Liver (tissue), 8 donors: ENCODE measurements at regions not wholly inside any gene's neighbourhood (a gene's known extent, or its start where the extent isn't known, plus 50 kb on each side); places are given as distances from the start of the nearest gene placed in this dataset.

Experiments used
- DNase-seq: peaks from one replicate; pipeline ENCODE4 v3.0.0-alpha.2; 2017; ENCODE audit warnings: low spot score
- H3K27ac ChIP-seq, 2 donors: one replicate each; pipeline ENCODE4 v1.7.0; 2013; ENCODE audit warnings: inconsistent platforms in 2 of 2, low read length in 2 of 2, control low read depth in 1 of 2, low read depth in 1 of 2, mild to moderate bottlenecking in 1 of 2
- H3K27me3 ChIP-seq, 4 donors: one replicate each; pipeline versions ENCODE4 v1.6.1 to v1.7.0; 2013; ENCODE audit warnings: low read length in 3 of 4, inconsistent platforms in 1 of 4, mild to moderate bottlenecking in 1 of 4, moderate library complexity in 1 of 4; ENCODE audit not compliant: control insufficient read depth in 4 of 4, insufficient read depth in 4 of 4
- H3K36me3 ChIP-seq, 4 donors: one replicate each; pipeline versions ENCODE4 v1.6.1 to v1.7.0; 2013; ENCODE audit warnings: low read length in 3 of 4, mild to moderate bottlenecking in 3 of 4, low read depth in 1 of 4, moderate library complexity in 1 of 4; ENCODE audit not compliant: control insufficient read depth in 4 of 4, insufficient read depth in 3 of 4
- H3K4me1 ChIP-seq, 4 donors: one replicate each; pipeline versions ENCODE4 v1.6.1 to v1.7.0; 2013; ENCODE audit warnings: low read length in 3 of 4, mild to moderate bottlenecking in 3 of 4, moderate library complexity in 1 of 4; ENCODE audit not compliant: control insufficient read depth in 4 of 4, insufficient read depth in 4 of 4
- H3K4me3 ChIP-seq, 3 donors: one replicate each; pipeline versions ENCODE4 v1.6.1 to v1.7.0; 2013; ENCODE audit warnings: low read length in 3 of 3, control low read depth in 1 of 3, low read depth in 1 of 3, mild to moderate bottlenecking in 1 of 3
- H3K9ac ChIP-seq, 2 donors: one replicate each; pipeline ENCODE4 v1.7.0; 2013; ENCODE audit warnings: low read length in 2 of 2, mild to moderate bottlenecking in 2 of 2, moderate library complexity in 2 of 2, control low read depth in 1 of 2, low read depth in 1 of 2
- H3K9me3 ChIP-seq, 4 donors: one replicate each; pipeline versions ENCODE4 v1.6.1 to v1.7.0; 2013; ENCODE audit warnings: low read length in 3 of 4; ENCODE audit not compliant: control insufficient read depth in 4 of 4
- ATF3 ChIP-seq: IDR thresholded peaks from 2 replicates; pipeline ENCODE4 v1.6.1; 2016; ENCODE audit warnings: antibody characterized with exemption
- CTCF ChIP-seq: fragments of 150-350 bp; IDR thresholded peaks from 2 replicates; pipeline ENCODE4 v1.5.1; 2017; ENCODE audit warnings: improper control_type of control experiment, low read depth, low read length; ENCODE audit not compliant: missing input control
- EGR1 ChIP-seq, 2 donors: IDR thresholded peaks; 2 replicates each; pipeline ENCODE4 v1.6.1; 2016 to 2018; ENCODE audit warnings: antibody characterized with exemption in 2 of 2, low read depth in 2 of 2
- FOXA1 ChIP-seq: IDR thresholded peaks from 2 replicates; pipeline ENCODE4 v1.6.1; 2016; ENCODE audit warnings: antibody characterized with exemption
- FOXA2 ChIP-seq: IDR thresholded peaks from 2 replicates; pipeline ENCODE4 v1.6.1; 2016; ENCODE audit warnings: antibody characterized with exemption
- HNF4A ChIP-seq, 2 donors: conservative IDR thresholded peaks; 2 replicates each; pipeline ENCODE4 v1.6.1; 2016; ENCODE audit warnings: antibody characterized with exemption in 2 of 2, mild to moderate bottlenecking in 2 of 2
- HNF4G ChIP-seq: IDR thresholded peaks from 2 replicates; pipeline ENCODE4 v1.6.1; 2016; ENCODE audit warnings: antibody characterized with exemption
- JUND ChIP-seq, 2 donors: IDR thresholded peaks; 2 replicates each; pipeline ENCODE4 v1.6.1; 2016; ENCODE audit warnings: antibody characterized with exemption in 2 of 2
- MAX ChIP-seq: IDR thresholded peaks from 2 replicates; pipeline ENCODE4 v1.6.1; 2016; ENCODE audit warnings: antibody characterized with exemption
- NR2F2 ChIP-seq: IDR thresholded peaks from 2 replicates; pipeline ENCODE4 v1.6.1; 2016; ENCODE audit warnings: antibody characterized with exemption
- RAD21 ChIP-seq, 2 donors: IDR thresholded peaks; 2 replicates each; pipeline ENCODE4 v1.6.1; 2016; ENCODE audit warnings: antibody characterized with exemption in 2 of 2, mild to moderate bottlenecking in 2 of 2
- REST ChIP-seq: IDR thresholded peaks from 2 replicates; pipeline ENCODE4 v1.6.1; 2016; ENCODE audit warnings: antibody characterized with exemption, mild to moderate bottlenecking
- RXRA ChIP-seq, 2 donors: IDR thresholded peaks; 2 replicates each; pipeline ENCODE4 v1.6.1; 2017 to 2018; ENCODE audit warnings: antibody characterized with exemption in 2 of 2, mild to moderate bottlenecking in 1 of 2
- SP1 ChIP-seq: IDR thresholded peaks from 2 replicates; pipeline ENCODE4 v1.6.1; 2018; ENCODE audit warnings: antibody characterized with exemption, mild to moderate bottlenecking
- TAF1 ChIP-seq: conservative IDR thresholded peaks from 2 replicates; pipeline ENCODE4 v1.6.1; 2016; ENCODE audit warnings: antibody characterized with exemption, mild to moderate bottlenecking
- YY1 ChIP-seq: IDR thresholded peaks from 2 replicates; pipeline ENCODE4 v1.6.1; 2016; ENCODE audit warnings: antibody characterized with exemption, mild to moderate bottlenecking
- ZBTB33 ChIP-seq: IDR thresholded peaks from 2 replicates; pipeline ENCODE4 v1.6.1; 2016; ENCODE audit warnings: antibody characterized with exemption
- WGBS: extraction: QIAGEN DNeasy Blood & Tissue Kit; methylation state at CpG from one replicate; pipeline ENCODE4 v1.1.7; 2013; 5-methylcytosine and 5-hydroxymethylcytosine counted together
- donor health status: healthy.
- donor health status: healthy.
- donor health status: healthy.
- donor health status: healthy.
- donor health status: healthy.

- H3K27me3 ChIP-seq: no peaks in the 10 kb centered on the region
- TF ChIP-seq RXRA (IDR thresholded peaks at IDR 0.05) (no peak), ZBTB33 (no peak)
- no peak overlapping the region for H3K9ac ChIP-seq
- DNase-seq: no peak
- WGBS: 45% methylated on average over 3 of the region's 3 CpGs
- H3K9me3 ChIP-seq: no peaks in the 10 kb centered on the region
- H3K4me1 ChIP-seq: no peaks in the 10 kb centered on the region
- H3K4me3 ChIP-seq: no peak overlapping the region
- no peak overlapping the region for H3K27ac ChIP-seq
- no peaks in the 10 kb centered on the region for H3K36me3 ChIP-seq
Observed at GRCh38 chr9:81470864-81471263, 218.5 kb downstream of the TLE1 start.

GRCh38 chr9:81468084-81468595 is 221.2 kb downstream of the TLE1 start:
- Histone ChIP-seq H3K4me1 (no peaks in the 10 kb centered on the region), H3K36me3 (no peaks in the 10 kb centered on the region), H3K27ac (no peak overlapping the region), H3K9ac (no peak overlapping the region), H3K9me3 (no peaks in the 10 kb centered on the region), H3K4me3 (no peak overlapping the region), H3K27me3 (no peaks in the 10 kb centered on the region)
- no peak for TF ChIP-seq FOXA2
- TF ChIP-seq RAD21 (IDR thresholded peaks at IDR 0.05): no peak
- TF ChIP-seq FOXA1: no peak
- no peak for TF ChIP-seq TAF1
- TF ChIP-seq EGR1 (IDR thresholded peaks at IDR 0.05; ENCODE audit: low read depth in 2 of 2): no peak
- TF ChIP-seq SP1: no peak
- no peak for TF ChIP-seq NR2F2
- no peak for TF ChIP-seq CTCF
- TF ChIP-seq ATF3: no peak
- TF ChIP-seq HNF4A (conservative IDR thresholded peaks at IDR 0.05): no peak
- no peak for TF ChIP-seq REST
- no peak for TF ChIP-seq ZBTB33
- no peak for TF ChIP-seq JUND (IDR thresholded peaks at IDR 0.05)
- no peak for TF ChIP-seq RXRA (IDR thresholded peaks at IDR 0.05)
- no peak for TF ChIP-seq MAX
- TF ChIP-seq YY1: no peak
- no peak for TF ChIP-seq HNF4G
- WGBS: 71% methylated on average over 1 of the region's 1 CpG
- no peak for DNase-seq
